ENCODE measurements at regions not wholly inside any gene's neighbourhood (a gene's known extent, or its start where the extent isn't known, plus 50 kb on each side); places are given as distances from the start of the nearest gene placed in this dataset.

DNA sequence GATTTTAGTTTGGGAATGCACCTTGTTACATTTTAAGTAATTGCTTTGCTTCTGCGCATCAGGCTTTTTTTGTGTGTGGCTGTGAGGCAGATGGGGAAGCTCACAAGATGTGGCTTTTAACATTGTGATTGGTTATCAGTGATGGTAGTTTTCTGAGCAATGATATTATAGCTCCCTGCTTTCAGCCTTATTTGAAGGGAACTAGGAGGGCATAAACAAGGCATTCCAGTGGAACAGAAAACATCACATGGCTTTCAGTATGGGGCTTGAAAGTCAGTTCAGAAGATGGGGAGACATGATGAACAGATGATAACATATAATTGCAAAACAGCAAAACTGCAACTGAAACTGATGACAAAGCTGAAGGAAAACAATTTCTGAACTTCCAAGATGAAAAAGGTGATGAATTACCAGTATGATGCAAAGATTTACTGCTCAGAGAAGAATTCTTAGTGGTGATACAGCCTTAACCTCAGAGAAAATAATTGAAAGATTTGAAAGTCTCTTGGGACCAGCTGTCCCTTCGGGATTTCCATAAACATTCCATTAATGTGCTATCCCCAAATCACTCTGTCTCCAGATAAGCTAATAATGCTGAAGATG, 439.7 kb downstream of the RND3 start:
- Mint-ChIP-seq H3K27ac (no peak overlapping the region), H3K9me3 (no peaks in the 10 kb centered on the region), H3K4me1 (peaks cover 18 to 22% of the 10 kb centered on the region in 2 experiments), H3K4me3 (no peak overlapping the region), H3K27me3 (ENCODE audit: low read depth) (no peaks in the 10 kb centered on the region), H3K36me3 (ENCODE audit: insufficient read depth in 1 of 3, low read depth in 3 of 3) (no peaks in the 10 kb centered on the region)
- Histone ChIP-seq H3K4me1 (ENCODE audit: insufficient read depth, low read length) (peaks cover 3% of the 10 kb centered on the region; the same call in 1 of the 2 replicates), H3K4me2 (ENCODE audit: insufficient read depth, insufficient read length, low read length) (no peak overlapping the region), H3K79me1 (ENCODE audit: insufficient read depth, low read depth, low read length, poor library complexity, severe bottlenecking) (no peaks in the 10 kb centered on the region), H3K4ac (ENCODE audit: low read depth, low read length) (no peak overlapping the region), H2BK12ac (ENCODE audit: insufficient read length, low read depth, low read length) (no peak overlapping the region), H4K20me1 (ENCODE audit: control insufficient read depth, insufficient read depth, insufficient read length) (no peaks in the 10 kb centered on the region), H3K23ac (ENCODE audit: insufficient read length, low read depth, low read length) (no peak overlapping the region), H2BK15ac (ENCODE audit: low read depth, low read length) (no peak overlapping the region), H3K14ac (ENCODE audit: insufficient read depth, low read length) (no peak overlapping the region), H3K9ac (ENCODE audit: extremely low read depth, insufficient read length, low read length) (no peak overlapping the region), H4K8ac (replicated peaks; ENCODE audit: insufficient read length, low read depth, low read length) (no peak overlapping the region), H2BK120ac (ENCODE audit: low read depth, low read length, poor library complexity, severe bottlenecking) (no peak overlapping the region), H3K9me3 (ENCODE audit: control insufficient read depth, low read depth, low read length) (no peaks in the 10 kb centered on the region), H3K56ac (ENCODE audit: insufficient read length, low read depth, low read length) (no peak overlapping the region), H3K79me2 (ENCODE audit: insufficient read depth, low read length) (no peaks in the 10 kb centered on the region), H3K23me2 (ENCODE audit: insufficient read length, low read depth, low read length, poor library complexity, severe bottlenecking) (no peaks in the 10 kb centered on the region), H4K91ac (ENCODE audit: insufficient read length, low read depth, low read length) (no peak overlapping the region), H2BK20ac (ENCODE audit: low read depth, low read length, poor library complexity, severe bottlenecking) (no peak overlapping the region), H2AK5ac (ENCODE audit: insufficient read length, low read length) (no peak overlapping the region), H2AFZ (ENCODE audit: low read length) (no peak overlapping the region), H3K18ac (ENCODE audit: insufficient read length, low read depth, low read length) (no peak overlapping the region), H3T11ph (ENCODE audit: low read length) (no peak overlapping the region), H4K5ac (ENCODE audit: insufficient read length, low read depth, low read length) (no peak overlapping the region), H2BK5ac (ENCODE audit: insufficient read length, low read length) (no peak overlapping the region), H3K27me3 (ENCODE audit: insufficient read depth, low read length) (peaks cover 2% of the 10 kb centered on the region; the same call in 1 of the 2 replicates), H3K27ac (ENCODE audit: insufficient read length, low read depth, low read length) (no peak overlapping the region)
- no CpG with 5 or more reads among the region's 2 CpGs for WGBS (ENCODE audit: extremely low coverage, insufficient read length, low lambda C conversion rate)
- no peak for DNase-seq
- TF ChIP-seq, protein P1, sequence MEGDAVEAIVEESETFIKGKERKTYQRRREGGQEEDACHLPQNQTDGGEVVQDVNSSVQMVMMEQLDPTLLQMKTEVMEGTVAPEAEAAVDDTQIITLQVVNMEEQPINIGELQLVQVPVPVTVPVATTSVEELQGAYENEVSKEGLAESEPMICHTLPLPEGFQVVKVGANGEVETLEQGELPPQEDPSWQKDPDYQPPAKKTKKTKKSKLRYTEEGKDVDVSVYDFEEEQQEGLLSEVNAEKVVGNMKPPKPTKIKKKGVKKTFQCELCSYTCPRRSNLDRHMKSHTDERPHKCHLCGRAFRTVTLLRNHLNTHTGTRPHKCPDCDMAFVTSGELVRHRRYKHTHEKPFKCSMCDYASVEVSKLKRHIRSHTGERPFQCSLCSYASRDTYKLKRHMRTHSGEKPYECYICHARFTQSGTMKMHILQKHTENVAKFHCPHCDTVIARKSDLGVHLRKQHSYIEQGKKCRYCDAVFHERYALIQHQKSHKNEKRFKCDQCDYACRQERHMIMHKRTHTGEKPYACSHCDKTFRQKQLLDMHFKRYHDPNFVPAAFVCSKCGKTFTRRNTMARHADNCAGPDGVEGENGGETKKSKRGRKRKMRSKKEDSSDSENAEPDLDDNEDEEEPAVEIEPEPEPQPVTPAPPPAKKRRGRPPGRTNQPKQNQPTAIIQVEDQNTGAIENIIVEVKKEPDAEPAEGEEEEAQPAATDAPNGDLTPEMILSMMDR (conservative IDR thresholded peaks at IDR 0.05): no peak
